Neuronal stem cell (in vitro differentiated cells): ENCODE measurements at regions not wholly inside any gene's neighbourhood (a gene's known extent, or its start where the extent isn't known, plus 50 kb on each side); places are given as distances from the start of the nearest gene placed in this dataset.

ENCODE experiments used
- DNase-seq: peaks from one replicate; pipeline ENCODE4 v3.0.0-alpha.2; 2013; ENCODE audit warnings: low spot score
- H2AFZ ChIP-seq: one replicate; pipeline ENCODE4 v1.6.1; 2013; ENCODE audit warnings: mild to moderate bottlenecking, low read length, inconsistent platforms
- H2AK5ac ChIP-seq: 2 replicates; pipeline ENCODE4 v1.6.1; 2013; ENCODE audit warnings: low read depth, mild to moderate bottlenecking, inconsistent platforms, low read length, moderate library complexity, mixed read lengths
- H2BK120ac ChIP-seq: 2 replicates; pipeline ENCODE4 v1.6.1; 2013; ENCODE audit warnings: low read depth, mild to moderate bottlenecking, inconsistent platforms, low read length, moderate library complexity, mixed read lengths
- H2BK12ac ChIP-seq: one replicate; pipeline ENCODE4 v1.6.1; 2013; ENCODE audit warnings: low read length, inconsistent platforms
- H2BK15ac ChIP-seq: 2 replicates; pipeline ENCODE4 v1.6.1; 2013; ENCODE audit warnings: mild to moderate bottlenecking, low read length, inconsistent platforms, mixed read lengths
- H2BK5ac ChIP-seq: one replicate; pipeline ENCODE4 v1.6.1; 2013; ENCODE audit warnings: inconsistent platforms, mild to moderate bottlenecking, low read length, moderate library complexity
- H3K14ac ChIP-seq: one replicate; pipeline ENCODE4 v1.6.1; 2013; ENCODE audit warnings: low read length, inconsistent platforms
- H3K18ac ChIP-seq: 2 replicates; pipeline ENCODE4 v1.6.1; 2013; ENCODE audit warnings: low read length, inconsistent platforms
- H3K23ac ChIP-seq: 2 replicates; pipeline ENCODE4 v1.6.1; 2013; ENCODE audit warnings: low read depth, mild to moderate bottlenecking, mixed read lengths, low read length, inconsistent platforms; ENCODE audit not compliant: poor library complexity
- H3K27ac ChIP-seq: replicated peaks from 3 replicates; pipeline ENCODE4 v1.5.1; 2013; ENCODE audit warnings: low read length, inconsistent platforms
- H3K27me3 ChIP-seq, 3 experiments: 2 replicates each; pipeline ENCODE4 v1.6.1; 2013; ENCODE audit warnings: low read length in 3 of 3, mild to moderate bottlenecking in 2 of 3, inconsistent platforms in 1 of 3, low read depth in 1 of 3, mixed read lengths in 1 of 3, moderate library complexity in 1 of 3; ENCODE audit not compliant: control insufficient read depth in 3 of 3, insufficient read depth in 3 of 3
- H3K36me3 ChIP-seq, 2 donors: replicated peaks in 1 of 2; 2 replicates each; pipeline ENCODE4 v1.6.1; 2013; ENCODE audit warnings: low read length in 2 of 2; ENCODE audit not compliant: control insufficient read depth in 2 of 2, insufficient read depth in 2 of 2
- H3K4ac ChIP-seq: 2 replicates; pipeline ENCODE4 v1.6.1; 2013; ENCODE audit warnings: inconsistent platforms, mild to moderate bottlenecking, low read length, moderate library complexity
- H3K4me1 ChIP-seq, 2 donors: 1 replicate in 1 of 2; 2 replicates in 1 of 2; pipeline ENCODE4 v1.6.1; 2013; ENCODE audit warnings: low read length in 2 of 2, low read depth in 1 of 2; ENCODE audit not compliant: control insufficient read depth in 2 of 2, insufficient read depth in 1 of 2
- H3K4me2 ChIP-seq: one replicate; pipeline ENCODE4 v1.6.1; 2013; ENCODE audit warnings: mild to moderate bottlenecking, low read length, inconsistent platforms; ENCODE audit not compliant: insufficient read depth, poor library complexity, severe bottlenecking
- H3K4me3 ChIP-seq, 2 donors: 2 replicates each; pipeline ENCODE4 v1.5.1; 2013; ENCODE audit warnings: low read length in 2 of 2, mild to moderate bottlenecking in 2 of 2, inconsistent platforms in 1 of 2, moderate library complexity in 1 of 2
- H3K79me1 ChIP-seq: one replicate; pipeline ENCODE4 v1.6.1; 2013; ENCODE audit warnings: low read depth, mild to moderate bottlenecking, inconsistent platforms, low read length, moderate library complexity
- H3K9ac ChIP-seq: one replicate; pipeline ENCODE4 v1.6.1; 2013; ENCODE audit warnings: mild to moderate bottlenecking, low read depth, low read length, inconsistent platforms; ENCODE audit not compliant: poor library complexity
- H3K9me3 ChIP-seq, 2 donors: replicated peaks in 1 of 2; 2 replicates each; pipeline versions ENCODE3 to v1.6.1; 2013; ENCODE audit warnings: low read length in 2 of 2, mild to moderate bottlenecking in 2 of 2, inconsistent platforms in 1 of 2, low read depth in 1 of 2, mixed read lengths in 1 of 2, moderate library complexity in 1 of 2; ENCODE audit not compliant: control insufficient read depth in 2 of 2, insufficient read depth in 1 of 2
- H4K8ac ChIP-seq: one replicate; pipeline ENCODE4 v1.6.1; 2013; ENCODE audit warnings: low read depth, mild to moderate bottlenecking, inconsistent platforms, low read length, moderate library complexity
- H4K91ac ChIP-seq: one replicate; pipeline ENCODE4 v1.6.1; 2013; ENCODE audit warnings: low read length, low read depth, mild to moderate bottlenecking, inconsistent platforms; ENCODE audit not compliant: poor library complexity
- WGBS, 2 donors: extraction: QIAGEN DNeasy Blood & Tissue Kit; methylation state at CpG; one replicate each; pipeline ENCODE4 v1.1.7; 2013; ENCODE audit warnings: missing lambda C conversion rate in 2 of 2, mixed read lengths in 1 of 2; ENCODE audit not compliant: insufficient read length in 2 of 2, insufficient replicate concordance in 1 of 2; ENCODE audit errors: extremely low coverage in 2 of 2; 5-methylcytosine and 5-hydroxymethylcytosine counted together

- H4K8ac ChIP-seq, result no peak overlapping the region
- DNase-seq, result no peak
- no peaks in the 10 kb centered on the region for H3K27me3 ChIP-seq
- H3K79me1 ChIP-seq, result no peaks in the 10 kb centered on the region
- no peak overlapping the region for H2BK12ac ChIP-seq
- H3K4me1 ChIP-seq, result peaks cover 0 to 4% of the 10 kb centered on the region in 2 donors
- H3K18ac ChIP-seq, result no peak overlapping the region
- no peak overlapping the region for H2BK15ac ChIP-seq
- H2BK120ac ChIP-seq, result no peak overlapping the region
- H3K27ac ChIP-seq, result no peak overlapping the region
- no peak overlapping the region for H2BK5ac ChIP-seq
- no peak overlapping the region for H2AFZ ChIP-seq
- no peak overlapping the region for H2AK5ac ChIP-seq
- H3K9me3 ChIP-seq, result no peaks in the 10 kb centered on the region
- no peak overlapping the region for H3K4me3 ChIP-seq
- no peak overlapping the region for H4K91ac ChIP-seq
- H3K9ac ChIP-seq, result no peak overlapping the region
- no peak overlapping the region for H3K4me2 ChIP-seq
- no peak overlapping the region for H3K14ac ChIP-seq
- no peak overlapping the region for H3K23ac ChIP-seq
- no CpG with 5 or more reads among the region's 7 CpGs for WGBS, 2 donors
- H3K4ac ChIP-seq, result no peak overlapping the region
- no peaks in the 10 kb centered on the region for H3K36me3 ChIP-seq
Observed at GRCh38 chr16:5478036-5478435, 380.4 kb upstream of the EEF2KMT start.

- no peak overlapping the region for H3K14ac ChIP-seq
- no peak overlapping the region for H4K91ac ChIP-seq
- H3K36me3 ChIP-seq, result no peaks in the 10 kb centered on the region
- no peak overlapping the region for H4K8ac ChIP-seq
- H3K27ac ChIP-seq, result no peak overlapping the region
- no peak overlapping the region for H2AFZ ChIP-seq
- no peaks in the 10 kb centered on the region for H3K9me3 ChIP-seq
- no peak overlapping the region for H3K4me3 ChIP-seq
- no peaks in the 10 kb centered on the region for H3K79me1 ChIP-seq
- H2AK5ac ChIP-seq, result no peak overlapping the region
- H3K9ac ChIP-seq, result no peak overlapping the region
- no peak overlapping the region for H2BK120ac ChIP-seq
- no peak overlapping the region for H2BK5ac ChIP-seq
- no CpG with 5 or more reads among the region's 6 CpGs for WGBS, 2 donors
- H3K4ac ChIP-seq, result no peak overlapping the region
- H3K27me3 ChIP-seq, result no peaks in the 10 kb centered on the region
- no peak overlapping the region for H3K23ac ChIP-seq
- no peak overlapping the region for H2BK12ac ChIP-seq
- no peak overlapping the region for H2BK15ac ChIP-seq
- H3K4me2 ChIP-seq, result no peak overlapping the region
- no peak overlapping the region for H3K18ac ChIP-seq
- DNase-seq, result no peak
- peaks cover 0 to 3% of the 10 kb centered on the region in 2 donors for H3K4me1 ChIP-seq
Observed at GRCh38 chr16:5477251-5477650, 379.7 kb upstream of the EEF2KMT start.

GRCh38 chr16:5472552-5472951 lies 375.0 kb upstream of the EEF2KMT start:
- no peak overlapping the region for H3K4me3 ChIP-seq
- H3K36me3 ChIP-seq, result no peaks in the 10 kb centered on the region
- no peak overlapping the region for H4K8ac ChIP-seq
- no peak overlapping the region for H2AK5ac ChIP-seq
- no peak overlapping the region for H2BK120ac ChIP-seq
- H3K27ac ChIP-seq, result no peak overlapping the region
- H3K27me3 ChIP-seq, result no peaks in the 10 kb centered on the region
- H3K9me3 ChIP-seq, result no peaks in the 10 kb centered on the region
- no peak for DNase-seq
- no peak overlapping the region for H2BK12ac ChIP-seq
- H2BK15ac ChIP-seq, result no peak overlapping the region
- no peak overlapping the region for H3K4ac ChIP-seq
- no peaks in the 10 kb centered on the region for H3K79me1 ChIP-seq
- no peak overlapping the region for H3K14ac ChIP-seq
- no peak overlapping the region for H2AFZ ChIP-seq
- whole genome bisulfite sequencing, 2 donors, result no CpG with 5 or more reads among the region's 7 CpGs
- H3K4me2 ChIP-seq, result no peak overlapping the region
- H2BK5ac ChIP-seq, result no peak overlapping the region
- no peak overlapping the region for H3K23ac ChIP-seq
- no peak overlapping the region for H3K9ac ChIP-seq
- H3K18ac ChIP-seq, result no peak overlapping the region
- no peak overlapping the region for H4K91ac ChIP-seq
- no peaks in the 10 kb centered on the region for H3K4me1 ChIP-seq

GRCh38 chr16:5468488-5468887 lies 370.9 kb upstream of the EEF2KMT start:
- no peak overlapping the region for H2BK15ac ChIP-seq
- H2BK12ac ChIP-seq, result no peak overlapping the region
- H2BK120ac ChIP-seq, result no peak overlapping the region
- no peak overlapping the region for H2AK5ac ChIP-seq
- no peak for DNase-seq
- H3K23ac ChIP-seq, result no peak overlapping the region
- H2AFZ ChIP-seq, result no peak overlapping the region
- H3K4me1 ChIP-seq, result peaks cover 0 to 4% of the 10 kb centered on the region in 2 donors
- no peak overlapping the region for H4K8ac ChIP-seq
- no CpG with 5 or more reads among the region's 2 CpGs for WGBS, 2 donors
- no peak overlapping the region for H3K4me2 ChIP-seq
- no peaks in the 10 kb centered on the region for H3K79me1 ChIP-seq
- H2BK5ac ChIP-seq, result no peak overlapping the region
- H3K27me3 ChIP-seq, result no peaks in the 10 kb centered on the region
- no peak overlapping the region for H3K9ac ChIP-seq
- H3K36me3 ChIP-seq, result no peaks in the 10 kb centered on the region
- no peak overlapping the region for H3K4me3 ChIP-seq
- no peak overlapping the region for H3K14ac ChIP-seq
- no peak overlapping the region for H3K4ac ChIP-seq
- H3K18ac ChIP-seq, result no peak overlapping the region
- H3K9me3 ChIP-seq, result no peaks in the 10 kb centered on the region
- no peak overlapping the region for H4K91ac ChIP-seq
- H3K27ac ChIP-seq, result no peak overlapping the region
